K562 (cell line): ENCODE measurements at regions not wholly inside any gene's neighbourhood (a gene's known extent, or its start where the extent isn't known, plus 50 kb on each side); places are given as distances from the start of the nearest gene placed in this dataset.

ENCODE experiments used
- ATAC-seq: fragments of 200-7000 bp; cut with Tn5 transposase; 3 replicates; pipeline ENCODE4 v1.9.1; 2020; ENCODE audit warnings: moderate library complexity
- BruUV-seq: library from RNA; stranded (reverse); fragments of 400-500 nt; replicated peaks from 2 replicates; lab custom pipeline; 2021; lab: Mats Ljungman, UMichigan
- CTCF ChIA-PET: fragments of 300-600 bp; formaldehyde crosslinking; extraction: SDS; loops from one replicate; lab custom pipeline; 2021; ENCODE audit warnings: low intra/inter-chr PET ratio; lab: Yijun Ruan, JAX
- POLR2A ChIA-PET: fragments of 300-600, 350-650 bp; sonication (Branson Sonifier 250); formaldehyde crosslinking; extraction: SDS; loops from one replicate; lab custom pipeline; 2021; ENCODE audit warnings: antibody characterized with exemption, inconsistent platforms; lab: Yijun Ruan, JAX
- DNase-seq, 4 experiments: peaks; one replicate each; pipeline versions ENCODE4 v3.0.0 to v3.0.0-alpha.2; 2011 to 2018; ENCODE audit warnings: low spot score in 3 of 4, mixed read lengths in 3 of 4; ENCODE audit errors: extremely low read depth in 1 of 4
- FAIRE-seq: peaks from 2 replicates; lab custom pipeline; 2011; peaks lifted over from hg19 to GRCh38; lab: Jason Lieb, UNC
- H2AFZ ChIP-seq: 2 replicates; pipeline ENCODE4 v1.6.0; 2011; ENCODE audit warnings: low read depth, low read length, control low read depth, inconsistent platforms
- H3K27ac ChIP-seq: fragments of 200-600 bp; 3 replicates; pipeline ENCODE4 v1.8.0; 2011; ENCODE audit warnings: low read depth, mild to moderate bottlenecking, control low read depth, inconsistent platforms, low read length, moderate library complexity, mixed read lengths; ENCODE audit errors: extremely low read depth
- H3K27me3 ChIP-seq, 2 experiments: fragments of 300-600 bp in 1 of 2; 2 replicates in 1 of 2; 3 replicates in 1 of 2; pipeline versions ENCODE4 v1.6.0 to v1.8.0; 2011; ENCODE audit warnings: inconsistent platforms in 2 of 2, low read length in 2 of 2, mild to moderate bottlenecking in 1 of 2, mixed read lengths in 1 of 2, moderate library complexity in 1 of 2; ENCODE audit not compliant: control insufficient read depth in 2 of 2, insufficient read depth in 2 of 2
- H3K36me3 ChIP-seq: fragments of 300-600 bp; 3 replicates; pipeline ENCODE4 v1.8.0; 2011; ENCODE audit warnings: mild to moderate bottlenecking, low read length, inconsistent platforms; ENCODE audit not compliant: control insufficient read depth, insufficient read depth
- H3K4me1 ChIP-seq, 2 experiments: fragments of 200-600 bp in 1 of 2; replicated peaks in 1 of 2; 2 replicates in 1 of 2; 3 replicates in 1 of 2; pipeline versions ENCODE4 v1.5.1 to v1.8.0; 2011; ENCODE audit warnings: inconsistent platforms in 2 of 2, low read length in 2 of 2, mild to moderate bottlenecking in 1 of 2, mixed read lengths in 1 of 2, moderate library complexity in 1 of 2; ENCODE audit not compliant: control insufficient read depth in 2 of 2, insufficient read depth in 2 of 2
- H3K4me2 ChIP-seq: 2 replicates; pipeline ENCODE4 v1.6.1; 2011; ENCODE audit warnings: low read length, control low read depth, inconsistent platforms, mixed read lengths; ENCODE audit not compliant: insufficient read depth
- H3K4me3 ChIP-seq: fragments of 200-600 bp; sonication (generic), shearing (Covaris generic); 2 replicates; pipeline ENCODE4 v1.5.1; 2016; ENCODE audit warnings: control low read depth, inconsistent platforms
- H3K79me2 ChIP-seq: fragments of 200-600 bp; 3 replicates; pipeline ENCODE4 v1.8.0; 2011; ENCODE audit warnings: low read length, inconsistent platforms; ENCODE audit not compliant: control insufficient read depth, insufficient read depth
- H3K9ac ChIP-seq, 2 experiments: 2 replicates each; pipeline versions ENCODE4 v1.6.0 to v1.6.1; 2011; ENCODE audit warnings: low read depth in 2 of 2, low read length in 2 of 2, control low read depth in 1 of 2, inconsistent platforms in 1 of 2, mild to moderate bottlenecking in 1 of 2, mixed read lengths in 1 of 2; ENCODE audit not compliant: insufficient read depth in 1 of 2
- H3K9me1 ChIP-seq: one replicate; pipeline ENCODE4 v1.6.0; 2011; ENCODE audit warnings: inconsistent platforms, mild to moderate bottlenecking, low read length, moderate library complexity; ENCODE audit not compliant: control insufficient read depth, insufficient read depth
- H3K9me3 ChIP-seq: replicated peaks from 2 replicates; pipeline ENCODE4 v1.5.1; 2011; ENCODE audit warnings: low read depth, low read length, inconsistent platforms; ENCODE audit not compliant: control insufficient read depth, insufficient read depth
- H4K20me1 ChIP-seq: replicated peaks from 2 replicates; pipeline ENCODE4 v1.6.1; 2011; ENCODE audit warnings: low read length, inconsistent platforms, mixed read lengths; ENCODE audit not compliant: control insufficient read depth, insufficient read depth
- BCL6 ChIP-seq: fragments of 250-450 bp; sonication (Bioruptor Pico); IDR thresholded peaks from 2 replicates; pipeline ENCODE4 v1.4.0; 2020
- BRCA1 ChIP-seq, 2 experiments: fragments of 450-650 bp in 1 of 2; sonication (generic) in 1 of 2; formaldehyde crosslinking in 1 of 2; IDR thresholded peaks; 2 replicates each; pipeline versions ENCODE4 v1.5.0 to v1.6.1; 2017 to 2020; ENCODE audit warnings: mild to moderate bottlenecking in 1 of 2, missing genetic modification reagents in 1 of 2
- MCM2 ChIP-seq: fragments of 450-650 bp; IDR thresholded peaks from 2 replicates; pipeline ENCODE4 v1.6.1; 2017; ENCODE audit warnings: low read depth, mild to moderate bottlenecking
- MIER1 ChIP-seq: fragments of 450-650 bp; IDR thresholded peaks from 2 replicates; pipeline ENCODE4 v1.6.1; 2016; ENCODE audit warnings: antibody characterized with exemption, mild to moderate bottlenecking, low read depth
- NR2C2 ChIP-seq, 2 experiments: fragments of 200-800 bp in 1 of 2; sonication (Bioruptor generic) in 1 of 2; sonication (generic) in 1 of 2; formaldehyde crosslinking in 1 of 2; IDR thresholded peaks; 2 replicates each; pipeline versions ENCODE4 v1.6.1 to v1.8.0; 2016 to 2022; ENCODE audit warnings: mild to moderate bottlenecking in 1 of 2, missing compliant biosample characterization in 1 of 2, missing genetic modification characterization in 1 of 2, missing genetic modification reagents in 1 of 2
- TAF1 ChIP-seq: IDR thresholded peaks from 2 replicates; pipeline ENCODE4 v1.6.1; 2011; ENCODE audit warnings: mild to moderate bottlenecking, low read length, moderate library complexity; ENCODE audit not compliant: insufficient read depth, control insufficient read depth, severe bottlenecking; ENCODE audit errors: extremely low read depth
- TGIF2 ChIP-seq: sonication (generic); formaldehyde crosslinking; IDR thresholded peaks from 2 replicates; pipeline ENCODE4 v1.8.1; 2022; ENCODE audit warnings: mild to moderate bottlenecking, missing genetic modification reagents, moderate library complexity
- TOE1 ChIP-seq, 2 experiments: fragments of 450-650 bp in 1 of 2; sonication (generic) in 1 of 2; formaldehyde crosslinking in 1 of 2; IDR thresholded peaks; 2 replicates each; pipeline versions ENCODE4 v1.7.1 to v1.8.0; 2016 to 2022; ENCODE audit warnings: borderline replicate concordance in 2 of 2, mild to moderate bottlenecking in 2 of 2, antibody characterized with exemption in 1 of 2, inconsistent platforms in 1 of 2, low read depth in 1 of 2, missing genetic modification reagents in 1 of 2, moderate library complexity in 1 of 2
- VEZF1 ChIP-seq: fragments of 200-800 bp; sonication (Bioruptor generic); IDR thresholded peaks from 2 replicates; pipeline ENCODE4 v1.6.1; 2017; ENCODE audit warnings: missing genetic modification characterization, missing compliant biosample characterization
- ZKSCAN8 ChIP-seq: fragments of 200-800 bp; sonication (Bioruptor generic); IDR thresholded peaks from 2 replicates; pipeline ENCODE4 v1.6.1; 2016; ENCODE audit warnings: missing genetic modification characterization, missing compliant biosample characterization
- ZNF121 ChIP-seq: sonication (generic); formaldehyde crosslinking; conservative IDR thresholded peaks from 2 replicates; pipeline ENCODE4 v1.8.0; 2022; ENCODE audit warnings: missing genetic modification reagents
- ZNF146 ChIP-seq: IDR thresholded peaks from one replicate; pipeline ENCODE4 v1.6.1; 2018; ENCODE audit warnings: missing compliant biosample characterization; ENCODE audit not compliant: unreplicated experiment
- ZNF79 ChIP-seq: fragments of 250-450 bp; sonication (Bioruptor Pico); IDR thresholded peaks from 2 replicates; pipeline ENCODE4 v1.4.0; 2020; ENCODE audit warnings: low read depth, mild to moderate bottlenecking, moderate library complexity
- WGBS: fragments of 100-300 bp; shearing (Covaris generic); methylation state at CpG from one replicate; pipeline ENCODE4 v1.1.6; 2016; ENCODE audit warnings: low coverage, mixed read lengths; ENCODE audit not compliant: insufficient coverage; ENCODE audit errors: missing lambda C conversion rate; 5-methylcytosine and 5-hydroxymethylcytosine counted together
- in situ Hi-C: fragments of 300-500 bp; cut with MboI; formaldehyde crosslinking; loops from 4 replicates; pipeline ENCODE4 v1.15.0; 2018; ENCODE audit warnings: inconsistent platforms, mixed read lengths
- intact Hi-C: fragments of 100-400 bp; cut with micrococcal nuclease; formaldehyde crosslinking; loops from 2 replicates; pipeline ENCODE4 v1.14.2; 2022

- intact Hi-C loops: no loop called here
- FAIRE-seq: no peak
- H3K27me3 ChIP-seq: no peaks in the 10 kb centered on the region
- WGBS: 2% methylated on average over 6 of the region's 7 CpGs
- no peak overlapping the region for H3K4me3 ChIP-seq
- no peak for DNase-seq
- in situ Hi-C loops: no loop called here
- no peak for ATAC-seq
- no peak overlapping the region for H3K27ac ChIP-seq
- no peaks in the 10 kb centered on the region for H3K36me3 ChIP-seq
- no peaks in the 10 kb centered on the region for H4K20me1 ChIP-seq
- H3K79me2 ChIP-seq: no peaks in the 10 kb centered on the region
- H3K9me3 ChIP-seq: no peaks in the 10 kb centered on the region
- H2AFZ ChIP-seq: no peak overlapping the region
- CTCF ChIA-PET: no interaction called here
- no peak for TF ChIP-seq MIER1
- TF ChIP-seq TAF1: no peak
- no peak for TF ChIP-seq VEZF1 (CRISPR knock-in tag)
- no peaks in the 10 kb centered on the region for H3K4me1 ChIP-seq
- no TSS peak for BruUV-seq
- H3K4me2 ChIP-seq: no peak overlapping the region
- POLR2A ChIA-PET: no interaction called here
- H3K9ac ChIP-seq: no peak overlapping the region
- H3K9me1 ChIP-seq: no peaks in the 10 kb centered on the region
These were observed 967.1 kb downstream of the BRD1 start for GRCh38 chr22:48860557-48860956.

- ChIA-PET CTCF (no interaction called here), POLR2A (interaction anchor here (0.6 kb wide), 1 partner anchor 16 kb away, joined by 3 read pairs; no protein-coding TSS in a partner anchor)
- FAIRE-seq: no peak
- Histone ChIP-seq H3K27ac (no peak overlapping the region), H3K4me3 (no peak overlapping the region), H3K79me2 (no peaks in the 10 kb centered on the region), H3K4me2 (no peak overlapping the region), H3K4me1 (no peaks in the 10 kb centered on the region), H2AFZ (no peak overlapping the region), H3K9me1 (no peaks in the 10 kb centered on the region), H3K9me3 (no peaks in the 10 kb centered on the region), H3K27me3 (no peaks in the 10 kb centered on the region; a peak in 1 of 5 replicates), H3K9ac (no peak overlapping the region), H4K20me1 (no peaks in the 10 kb centered on the region; the same call in 1 of the 2 replicates), H3K36me3 (no peaks in the 10 kb centered on the region)
- no peak for ATAC-seq
- WGBS: no CpG with 5 or more reads among the region's 2 CpGs
- in situ Hi-C loops: no loop called here
- no TSS peak for BruUV-seq
- intact Hi-C loops: no loop called here
- DNase-seq: no peak
- TF ChIP-seq ZNF79: no peak
- TF ChIP-seq ZKSCAN8: no peak
- no peak for TF ChIP-seq ZNF121 (CRISPR knock-in tag)
- no peak for TF ChIP-seq BRCA1 (IDR thresholded peaks at IDR 0.05)
- no peak for TF ChIP-seq BRCA1 (CRISPR knock-in tag; IDR thresholded peaks at IDR 0.05)
- TF ChIP-seq ZNF146: no peak
- TF ChIP-seq NR2C2 (CRISPR knock-in tag; IDR thresholded peaks at IDR 0.05): no peak
- TF ChIP-seq NR2C2 (tag; IDR thresholded peaks at IDR 0.05): no peak
- TF ChIP-seq MCM2: no peak
- TF ChIP-seq TOE1 (IDR thresholded peaks at IDR 0.05; ENCODE audit: borderline replicate concordance): no peak
- TF ChIP-seq TOE1 (CRISPR knock-in tag; IDR thresholded peaks at IDR 0.05; ENCODE audit: borderline replicate concordance, low read depth): no peak
- TF ChIP-seq TGIF2 (CRISPR knock-in tag): no peak
- TF ChIP-seq BCL6 (CRISPR knock-in tag): no peak
These were observed 968.8 kb downstream of the BRD1 start for GRCh38 chr22:48858856-48859255.
